H4 (cell line): ENCODE measurements at regions not wholly inside any gene's neighbourhood (a gene's known extent, or its start where the extent isn't known, plus 50 kb on each side); places are given as distances from the start of the nearest gene placed in this dataset.
A peak's percentile ranks its signal among the peaks of the same experiment; 100 is the strongest.

Experiments used
- DNase-seq: peaks from one replicate; pipeline ENCODE4 v3.0.0-alpha.2; 2015; ENCODE audit warnings: low spot score

DNA sequence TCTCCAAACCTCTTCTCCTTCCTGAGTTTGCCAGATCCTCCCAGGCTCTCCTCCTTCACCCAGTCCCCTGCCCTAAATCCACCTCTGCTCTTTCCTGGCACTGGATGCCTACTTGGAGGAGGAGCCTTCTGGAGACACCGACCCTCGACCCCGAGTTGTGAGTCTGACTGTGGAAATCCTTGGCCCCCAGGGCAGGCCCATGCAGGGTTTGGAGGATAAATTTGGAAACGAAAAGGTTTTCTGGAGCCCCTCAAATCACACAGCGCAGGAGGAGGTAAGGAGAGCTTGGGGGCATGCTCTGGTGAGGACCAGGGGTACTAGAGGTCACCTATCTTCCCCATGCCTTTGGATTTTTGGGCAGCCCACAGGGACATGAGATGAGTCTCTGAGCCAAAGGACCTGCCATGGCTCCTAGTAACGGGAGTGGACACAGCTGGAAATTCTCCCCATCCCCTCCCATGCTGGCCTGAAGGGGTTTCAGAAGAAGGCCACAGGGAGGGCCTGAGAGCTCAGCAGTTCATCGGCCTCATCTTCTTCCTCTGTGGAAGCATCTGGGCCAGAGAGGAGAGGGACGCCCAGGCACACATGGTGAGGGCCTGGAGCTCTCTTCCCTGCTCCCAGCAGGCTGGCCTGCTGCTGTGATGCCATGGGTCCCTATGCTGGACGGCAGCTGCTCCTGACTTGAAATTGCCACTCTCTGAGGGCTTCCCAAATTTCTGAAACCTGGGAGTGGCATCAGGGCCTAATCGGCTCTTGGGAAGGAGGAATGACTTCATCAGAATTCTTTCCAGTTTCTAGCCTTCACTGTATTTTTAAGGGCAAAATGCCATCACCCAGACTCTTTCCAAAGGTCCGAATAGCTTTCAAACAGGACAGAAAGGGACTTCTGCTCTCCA is 68.6 kb upstream of the ITGA11 start:
- DNase-seq: no peak

DNA sequence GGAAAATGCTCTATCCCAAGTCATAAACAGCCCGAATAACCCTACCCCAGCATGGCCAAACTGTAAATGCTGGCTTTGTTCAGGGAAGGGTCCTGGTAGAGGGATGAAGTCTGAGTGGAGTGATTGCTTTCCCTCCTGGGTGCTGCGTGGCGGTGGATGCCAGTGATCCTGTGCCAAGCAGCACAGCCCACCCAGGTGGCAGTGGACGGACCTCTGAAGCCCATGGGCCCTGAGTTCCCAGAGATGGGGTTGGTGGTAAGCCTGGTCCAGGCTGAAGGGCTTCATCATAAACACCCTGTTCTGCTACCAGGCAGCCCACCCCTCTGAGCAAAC is 69.3 kb upstream of the ITGA11 start:
- DNase-seq: no peak

- no peak for DNase-seq
Observed at GRCh38 chr15:68501616-68502015, 69.7 kb upstream of the ITGA11 start.

DNA sequence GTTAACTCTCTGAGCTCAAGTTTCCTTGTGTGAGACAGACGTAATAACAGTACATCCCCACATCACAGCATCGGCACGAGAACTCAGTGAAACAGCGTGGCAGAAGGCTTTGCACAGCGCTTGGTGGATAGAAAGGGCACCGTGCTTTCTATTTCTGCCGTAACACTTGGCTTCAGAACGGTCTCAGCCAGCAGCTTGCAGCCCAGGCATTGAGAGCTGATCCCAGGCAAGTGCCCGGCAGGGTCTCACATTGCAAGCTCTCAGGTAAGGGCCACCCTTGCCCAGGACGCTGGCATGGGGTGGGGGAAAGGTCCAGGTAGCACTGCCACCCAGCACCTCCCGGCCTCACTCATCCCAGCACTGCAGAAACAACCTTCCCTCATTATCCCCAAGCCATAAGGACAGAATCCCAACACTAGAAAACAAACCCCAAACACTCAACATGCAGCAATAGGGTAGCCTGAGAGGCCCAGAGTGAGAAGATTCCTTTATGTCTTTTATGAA is 70.5 kb upstream of the ITGA11 start:
- no peak for DNase-seq

DNA sequence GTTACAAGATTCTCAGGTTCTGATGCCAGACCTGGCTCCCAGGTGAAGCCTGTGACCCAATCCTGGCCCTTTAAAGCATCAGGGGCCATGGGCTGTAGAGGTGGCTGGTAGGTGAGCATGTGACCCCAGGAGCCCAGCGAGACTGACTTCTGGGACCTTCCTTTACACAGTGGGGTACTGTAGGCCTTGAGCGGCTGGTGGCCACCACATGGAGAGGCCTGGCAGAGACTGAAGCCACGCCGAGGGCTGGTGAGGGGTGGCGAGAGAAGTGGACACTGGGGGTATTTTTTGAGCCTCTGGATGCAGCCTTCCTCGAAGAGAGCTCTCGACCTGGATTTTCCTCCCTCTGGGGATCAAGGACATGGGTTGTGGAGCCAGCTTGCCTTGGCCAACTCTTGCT is 71.2 kb upstream of the ITGA11 start:
- DNase-seq: no peak

DNA sequence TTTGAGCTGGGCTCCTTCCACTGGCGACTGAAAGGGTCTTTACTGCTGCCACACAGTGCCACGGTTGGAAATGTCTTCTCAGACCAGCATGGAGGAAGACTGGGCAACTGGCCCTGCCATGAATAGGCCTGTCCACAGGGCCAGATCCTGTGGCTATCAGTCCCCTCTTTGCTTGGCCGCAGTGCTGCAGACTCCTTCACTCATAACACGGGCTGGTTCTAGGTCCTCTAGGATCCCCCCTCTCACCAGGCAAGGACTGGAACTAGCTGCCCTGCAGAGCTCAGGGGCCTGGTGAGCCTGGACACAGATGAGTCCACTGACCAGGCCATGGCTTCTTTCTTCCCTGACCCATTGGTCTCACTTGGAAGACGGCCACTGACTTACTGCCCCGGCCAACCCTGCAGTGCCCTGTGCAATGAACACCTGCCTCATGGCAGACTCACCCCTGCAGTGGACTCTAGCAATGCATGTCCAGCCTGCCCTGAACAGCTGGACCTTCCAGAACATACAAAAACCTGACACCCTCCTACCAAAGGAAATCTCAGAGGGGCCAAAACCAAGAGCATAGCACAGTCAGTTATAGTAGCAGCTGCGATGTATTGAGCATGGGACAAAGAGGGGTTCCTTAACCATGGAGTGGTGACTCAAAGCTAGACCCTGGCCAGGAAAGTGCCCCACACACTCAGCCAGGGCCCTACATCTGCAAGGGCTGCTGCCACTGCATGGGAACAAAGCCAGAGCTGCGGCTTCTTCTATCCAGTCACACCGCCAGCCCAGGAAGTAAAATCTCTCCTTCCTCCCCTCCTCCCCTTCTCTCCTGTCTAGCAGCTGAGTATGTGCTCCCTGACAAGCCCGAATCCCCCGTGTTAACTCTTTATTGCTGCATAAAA is 72.1 kb upstream of the ITGA11 start:
- peak; percentile 35 for DNase-seq

DNA sequence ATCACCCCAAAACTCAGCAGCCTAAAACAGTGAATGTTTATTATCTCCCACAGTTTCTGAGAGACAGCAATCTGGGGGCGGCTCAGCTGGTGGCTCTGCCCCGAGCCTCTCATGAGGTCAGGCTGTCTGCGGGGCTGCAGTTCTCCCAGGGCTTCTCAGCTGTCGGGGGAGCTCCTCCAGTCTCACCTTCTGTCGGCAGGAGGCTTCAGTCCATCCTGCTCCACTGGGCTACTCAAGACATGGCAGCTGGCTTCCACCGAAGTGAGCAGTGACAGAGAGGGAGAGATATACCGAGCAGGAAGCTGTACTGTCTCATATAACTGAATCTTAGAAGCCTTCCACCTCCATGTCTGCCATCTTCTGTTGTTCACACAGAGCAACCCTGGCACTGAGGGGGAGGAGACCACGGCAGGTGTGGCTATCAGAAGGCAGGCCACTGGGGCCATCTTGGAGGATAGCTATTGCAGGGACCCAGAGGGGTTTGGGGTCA is 72.8 kb upstream of the ITGA11 start:
- no peak for DNase-seq

DNA sequence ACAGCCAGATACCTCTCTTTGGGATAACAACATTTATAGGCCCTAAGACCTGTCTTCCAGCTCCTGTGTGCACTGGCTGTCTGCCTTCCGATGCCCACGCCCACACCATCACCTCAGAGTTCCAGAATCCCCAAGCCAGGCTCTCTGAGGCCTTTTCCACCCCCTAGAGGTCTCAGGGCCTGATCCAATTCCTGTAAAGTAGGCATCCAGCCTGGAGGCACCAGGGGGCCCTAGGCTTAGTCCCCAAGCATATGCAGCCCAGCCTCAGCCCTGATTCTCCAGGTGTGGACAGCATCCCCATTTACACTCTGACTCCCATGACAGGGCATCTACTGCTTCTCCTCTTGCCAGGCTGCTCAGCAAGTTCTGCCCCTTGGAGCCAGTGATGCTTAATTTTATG is 72.7 kb upstream of the CORO2B start:
- no peak for DNase-seq

- no peak for DNase-seq
Observed at GRCh38 chr15:68507447-68507846, 71.3 kb upstream of the CORO2B start.

GRCh38 chr15:68508485-68509189 is 70.2 kb upstream of the CORO2B start:
- DNase-seq: no peak

DNA sequence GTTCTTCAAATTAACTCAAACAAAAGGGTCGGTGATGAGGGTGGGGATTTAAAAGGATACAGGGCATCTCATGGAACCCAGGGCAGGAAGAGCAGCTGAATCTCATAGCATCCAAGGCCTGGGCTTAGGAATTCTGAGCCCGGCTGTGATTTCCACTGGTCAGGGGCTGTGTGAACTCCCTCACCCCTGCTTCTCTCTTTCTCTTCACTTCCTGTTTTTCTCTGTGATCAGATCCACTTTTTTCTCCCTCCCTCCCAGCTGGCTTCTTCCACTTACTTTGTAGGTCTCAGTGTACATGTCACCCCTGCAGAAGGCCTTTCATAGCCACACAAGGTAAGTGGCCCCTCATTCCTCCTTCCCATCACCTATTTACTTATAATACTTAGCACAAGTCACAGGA is 68.2 kb upstream of the CORO2B start:
- no peak for DNase-seq

- DNase-seq: no peak
Observed at GRCh38 chr15:68511073-68511991, 67.5 kb upstream of the CORO2B start.

DNA sequence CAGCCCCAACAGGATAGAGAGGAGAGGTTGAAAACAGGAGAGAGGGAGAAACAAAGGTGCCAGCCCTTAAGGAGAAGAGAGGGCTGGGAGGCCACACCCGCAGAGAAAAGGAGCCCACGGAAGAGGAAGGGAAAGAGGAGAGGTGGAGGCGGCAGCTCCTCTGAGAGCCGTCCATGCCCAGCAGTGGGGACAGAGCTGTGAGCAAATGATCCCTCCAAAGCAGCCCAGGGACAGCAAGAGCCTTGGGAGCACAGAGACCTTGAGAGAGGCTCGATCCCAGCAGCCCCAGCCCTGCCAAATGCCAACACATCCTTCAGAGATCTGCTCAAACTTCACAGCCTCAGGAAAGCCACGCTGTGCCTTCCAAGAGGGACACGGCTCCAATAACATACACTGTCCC is 66.7 kb upstream of the CORO2B start:
- no peak for DNase-seq

GRCh38 chr15:68512598-68512997 is 66.2 kb upstream of the CORO2B start:
- no peak for DNase-seq

DNA sequence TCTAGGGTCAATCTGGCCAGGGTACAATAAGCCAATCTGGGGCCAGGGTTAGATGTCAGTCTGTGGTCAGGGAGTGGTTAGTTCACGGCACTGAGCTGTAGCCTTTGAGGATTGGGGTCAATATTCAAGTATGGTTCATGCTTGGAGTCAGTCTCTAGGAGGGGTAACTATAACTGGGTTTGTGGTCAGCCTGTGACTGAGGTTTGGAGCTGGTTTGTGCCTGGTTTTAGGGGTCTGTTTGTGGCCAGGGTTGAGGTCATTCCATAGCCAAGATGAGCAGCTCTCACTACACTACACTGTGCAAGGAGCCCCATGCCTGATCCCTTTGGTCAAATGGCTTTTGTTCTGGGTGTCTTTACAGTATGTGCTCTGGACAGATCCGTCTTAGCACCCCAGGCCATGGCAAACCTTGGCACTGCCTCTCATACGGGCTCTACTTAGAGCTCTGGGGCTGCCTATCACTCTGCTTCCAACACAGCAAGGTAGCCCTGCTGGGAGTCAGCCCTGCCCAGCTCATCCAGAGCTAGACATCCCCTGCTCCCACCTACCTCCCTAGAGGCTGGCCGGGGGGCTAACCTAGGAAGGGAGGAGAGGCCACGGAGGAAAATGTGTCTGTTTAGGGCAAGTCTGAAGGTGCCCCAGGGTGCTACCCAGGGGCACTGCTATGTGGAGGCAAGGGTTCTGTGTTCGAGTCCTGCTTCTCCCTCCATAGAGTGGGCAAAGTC is 63.3 kb upstream of the CORO2B start:
- no peak for DNase-seq

DNA sequence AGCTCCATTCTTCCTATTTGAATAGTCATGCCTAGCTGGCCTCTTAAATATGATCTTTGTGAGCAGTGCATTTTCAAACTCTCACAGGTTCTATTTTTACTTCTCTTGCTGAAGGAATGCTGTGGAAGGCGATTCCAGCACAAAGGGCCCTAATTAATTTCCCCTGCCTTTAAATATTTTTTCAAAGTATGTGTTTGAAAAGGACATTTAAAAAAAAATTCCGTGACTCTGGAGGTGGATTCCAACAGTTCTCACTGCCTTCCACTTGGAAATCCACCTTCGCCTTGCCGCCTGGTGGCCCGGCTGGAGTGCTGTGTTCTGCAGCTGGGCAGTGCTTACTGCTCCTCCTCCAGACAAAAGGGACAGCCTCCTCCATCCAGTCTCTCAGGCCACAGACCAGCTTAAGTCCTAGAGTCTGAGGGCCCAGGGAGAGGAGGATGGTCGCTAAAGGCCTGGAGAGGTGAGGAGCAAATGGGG is 61.5 kb upstream of the CORO2B start:
- no peak for DNase-seq

GRCh38 chr15:68518046-68518445 is 60.7 kb upstream of the CORO2B start:
- DNase-seq: no peak

- no peak for DNase-seq
Observed at GRCh38 chr15:68518785-68519430, 59.9 kb upstream of the CORO2B start.

DNA sequence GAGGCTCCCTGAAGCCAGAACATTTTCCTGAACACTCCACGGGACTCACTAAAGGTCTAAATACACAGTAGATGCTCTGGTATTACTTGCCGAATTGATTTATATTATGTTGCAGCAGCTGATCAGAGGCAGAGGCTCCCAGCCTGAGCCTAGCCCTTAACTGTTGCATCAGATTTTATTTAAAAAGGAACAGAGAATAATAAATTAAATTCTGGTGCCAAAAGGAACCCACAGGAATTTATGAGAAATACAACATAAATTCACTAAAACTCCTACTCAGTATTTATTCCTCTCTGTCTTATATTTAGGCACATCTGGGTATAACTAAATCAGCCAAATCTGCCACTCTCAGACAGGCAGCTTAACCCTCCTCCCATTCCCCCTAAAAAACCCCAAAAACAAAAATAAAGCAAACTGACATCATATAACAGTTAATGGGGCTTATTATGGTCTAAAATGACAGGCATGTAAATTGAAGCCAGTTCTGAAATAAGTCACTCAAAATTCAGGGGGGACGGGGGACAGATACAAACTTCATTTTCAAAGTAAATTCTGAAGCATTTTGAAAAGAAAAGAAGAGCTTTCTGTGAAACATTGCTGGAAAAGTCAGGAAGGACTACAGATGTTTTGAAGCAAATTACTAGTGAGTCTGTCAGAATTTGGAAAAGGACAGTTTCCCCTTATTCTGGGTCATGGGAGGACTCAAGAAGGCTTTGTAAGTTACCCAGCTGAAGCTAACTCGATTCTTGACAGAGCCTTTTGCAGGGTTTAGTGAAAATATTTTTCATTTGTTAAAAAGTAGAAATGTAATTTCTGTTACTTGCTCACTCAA is 53.8 kb upstream of the CORO2B start:
- DNase-seq: no peak
